Motor neuron (in vitro differentiated cells): ENCODE measurements at regions not wholly inside any gene's neighbourhood (a gene's known extent, or its start where the extent isn't known, plus 50 kb on each side); places are given as distances from the start of the nearest gene placed in this dataset.
"Not testable (repeated sequence)": the region's sequence is repeated elsewhere in the genome, so short reads cannot be mapped to it uniquely, and the experiment has no call there.

Experiments
- ATAC-seq, 8 experiments: fragments of 200-7000 bp; cut with Tn5 transposase; replicated peaks in 6 of 8; 2 replicates each; pipeline ENCODE4 v1.8.0; 2021; ENCODE audit warnings: mild to moderate bottlenecking in 8 of 8, moderate library complexity in 8 of 8
- H3K27ac ChIP-seq, 2 donors: fragments of 250-450 bp; sonication (Bioruptor Pico); 2 replicates each; pipeline ENCODE4 v1.9.0; 2021; ENCODE audit warnings: antibody characterized with exemption in 2 of 2, mild to moderate bottlenecking in 2 of 2, moderate library complexity in 1 of 2
- H3K4me1 ChIP-seq, 2 donors: fragments of 250-450 bp; sonication (Bioruptor Pico); replicated peaks in 1 of 2; 2 replicates each; pipeline ENCODE4 v1.6.1; 2021; ENCODE audit warnings: antibody characterized with exemption in 2 of 2, mild to moderate bottlenecking in 2 of 2, moderate library complexity in 1 of 2
- H3K4me3 ChIP-seq, 5 donors: fragments of 250-450 bp; sonication (Bioruptor Pico); 2 replicates each; pipeline ENCODE4 v1.9.0; 2021; ENCODE audit warnings: antibody characterized with exemption in 5 of 5, mild to moderate bottlenecking in 5 of 5, moderate library complexity in 4 of 5
- whole genome bisulfite sequencing, 10 experiments: fragments of 450-650 bp; shearing (Covaris generic); methylation state at CpG; one replicate each; pipeline ENCODE4 v1.0.0; 2022; 5-methylcytosine and 5-hydroxymethylcytosine counted together
- in situ Hi-C, 9 experiments: fragments of 400-800 bp; cut with MboI; loops; one replicate each; pipeline ENCODE4 v1.15.0; 2021; ENCODE audit warnings: low sequenced_read_pairs in 9 of 9, low pct_unique_long_range_greater_than_20kb in 2 of 9; ENCODE audit not compliant: unreplicated experiment in 9 of 9

DNA sequence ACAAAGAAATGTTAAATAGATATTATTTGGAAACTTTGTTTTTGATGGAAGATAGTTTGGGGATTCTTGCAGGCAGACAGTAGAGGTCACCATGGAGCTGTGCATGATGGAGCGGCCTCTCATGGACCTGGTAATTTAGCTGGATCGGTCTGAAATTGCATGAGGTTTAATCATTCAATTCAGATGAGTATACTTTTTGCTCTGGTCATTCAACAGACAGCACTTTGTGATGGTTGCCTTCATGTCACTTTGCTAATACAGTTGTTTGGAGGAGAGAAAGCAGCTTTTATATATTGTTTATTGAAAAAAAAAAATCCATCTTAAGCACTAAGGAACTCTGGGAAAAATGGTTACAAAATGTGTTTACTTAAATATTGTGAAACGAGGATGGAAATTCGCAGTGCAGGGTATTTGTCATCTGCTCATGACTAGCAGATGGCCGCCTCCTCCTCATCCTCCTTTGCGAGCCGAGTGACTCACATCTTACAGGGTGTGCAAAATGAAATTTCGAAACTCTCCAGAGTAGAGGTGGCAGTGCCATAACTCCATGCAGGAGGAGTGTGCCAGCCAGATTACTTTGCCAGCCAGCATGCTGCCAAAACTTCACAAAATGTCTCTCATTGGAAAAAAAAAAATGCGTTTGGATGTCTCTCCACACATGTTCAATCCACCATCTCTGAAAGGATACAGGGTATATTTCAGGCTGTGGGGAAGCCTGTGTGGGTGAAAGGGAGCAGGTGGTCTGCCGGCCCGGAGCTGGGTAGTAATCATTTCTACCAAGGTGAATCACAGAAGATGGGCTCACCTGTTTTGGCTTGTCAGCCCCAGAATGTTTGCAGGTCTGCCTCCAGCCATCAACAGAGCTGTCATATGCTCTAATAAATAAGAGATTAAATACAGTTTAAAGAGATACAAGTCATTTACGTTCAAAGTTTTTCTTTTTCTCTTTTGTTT is 314.9 kb upstream of the DIPK2B start:
- WGBS, 10 experiments: 0 to 83% (median 29%) methylated on average over 1 to 8 of the region's 12 CpGs; no CpG with 5 or more reads in 4 of the 10 experiments
- in situ Hi-C loops: no loop called here
- Histone ChIP-seq H3K27ac (no peak overlapping the region), H3K4me3 (no peak overlapping the region), H3K4me1 (peaks cover 0 to 4% of the 10 kb centered on the region in 2 donors)
- ATAC-seq: peak; percentile 43 to 94 (median 79)

DNA sequence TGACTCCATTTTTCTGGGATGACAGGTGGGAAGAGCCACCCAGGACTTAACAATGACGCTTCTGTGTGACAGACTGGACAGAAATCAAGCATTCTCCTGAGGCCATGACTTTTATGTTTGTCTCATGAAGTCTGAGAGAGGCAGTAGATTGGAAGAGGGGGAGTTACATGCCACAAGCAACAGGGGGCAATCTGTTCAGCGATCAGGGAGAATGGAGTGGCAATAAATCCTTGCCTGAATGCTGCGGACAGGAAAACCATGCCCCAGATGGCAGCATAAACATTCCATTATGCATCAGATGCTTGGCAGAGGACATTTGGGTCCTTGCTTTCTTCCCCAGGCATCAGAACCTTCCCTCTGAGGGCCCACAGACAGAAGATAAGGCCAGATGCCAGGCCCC is 312.4 kb upstream of the DIPK2B start:
- in situ Hi-C loops: no loop called here
- no peak overlapping the region for H3K4me3 ChIP-seq
- H3K27ac ChIP-seq: no peak overlapping the region
- peaks cover 0 to 4% of the 10 kb centered on the region in 2 donors for H3K4me1 ChIP-seq
- WGBS, 10 experiments: 20% methylated on average over 1 of the region's 3 CpGs; no CpG with 5 or more reads in 9 of the 10 experiments
- ATAC-seq: no peak

DNA sequence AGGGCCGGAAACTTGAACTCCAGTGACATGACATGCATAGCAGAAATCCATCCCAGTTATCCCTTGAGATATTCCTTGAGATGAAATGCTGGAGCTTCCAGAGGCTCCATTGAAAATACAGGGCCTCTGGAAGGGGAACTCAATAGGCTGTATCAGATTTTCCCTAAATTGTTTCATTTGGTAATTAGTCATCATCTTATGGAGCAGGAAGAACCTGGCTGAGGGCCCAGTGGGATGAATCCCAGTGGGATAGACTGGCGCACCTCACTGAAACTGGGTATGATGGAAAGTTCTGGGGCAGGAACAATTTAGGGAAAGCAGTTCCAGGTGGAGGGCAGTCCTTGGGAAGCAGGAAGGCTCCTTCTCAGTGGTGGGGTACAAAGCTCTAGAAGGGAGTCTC is 307.8 kb upstream of the DIPK2B start:
- in situ Hi-C loops: no loop called here

DNA sequence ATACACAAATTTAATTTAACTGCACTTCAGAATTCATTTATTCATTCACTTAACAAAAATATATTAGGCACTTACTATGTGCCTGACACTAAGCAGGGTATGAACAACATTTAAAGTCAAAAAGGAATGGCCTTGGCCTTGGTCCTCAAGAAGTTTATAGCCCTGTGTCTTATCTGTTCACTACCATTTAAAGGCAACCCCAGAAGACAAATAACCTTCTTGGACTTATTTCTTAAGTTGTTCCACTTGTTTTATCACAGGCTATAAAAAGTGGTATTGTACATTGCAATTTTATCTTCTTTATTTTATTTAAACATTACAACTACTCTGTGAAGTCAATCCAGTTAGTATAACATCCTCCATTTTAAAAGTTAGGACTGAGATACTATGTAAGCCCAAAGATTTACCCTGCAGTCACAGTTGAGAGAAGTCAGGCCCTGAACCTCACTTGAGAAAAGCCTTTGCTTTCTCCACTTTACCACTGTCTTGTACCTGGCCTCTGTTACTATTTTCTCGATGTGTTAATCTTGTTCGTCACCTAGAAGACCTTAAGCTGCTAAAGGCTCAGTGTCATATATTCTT is 305.6 kb upstream of the DIPK2B start:
- H3K4me1 ChIP-seq: no peaks in the 10 kb centered on the region
- H3K4me3 ChIP-seq: no peak overlapping the region
- ATAC-seq: no peak
- no peak overlapping the region for H3K27ac ChIP-seq
- in situ Hi-C loops: no loop called here
- 50 to 100% (median 80%) methylated on average over 1 to 2 of the region's 2 CpGs; no CpG with 5 or more reads in 5 of the 10 experiments for WGBS, 10 experiments

More for the DNA sequence above, 307.8 kb upstream of the DIPK2B start:
- 67 to 100% (median 73%) methylated on average over 1 to 2 of the region's 2 CpGs; no CpG with 5 or more reads in 6 of the 10 experiments for WGBS, 10 experiments
- Histone ChIP-seq H3K4me1 (no peaks in the 10 kb centered on the region), H3K27ac (no peak overlapping the region), H3K4me3 (no peak overlapping the region)
- no peak for ATAC-seq

DNA sequence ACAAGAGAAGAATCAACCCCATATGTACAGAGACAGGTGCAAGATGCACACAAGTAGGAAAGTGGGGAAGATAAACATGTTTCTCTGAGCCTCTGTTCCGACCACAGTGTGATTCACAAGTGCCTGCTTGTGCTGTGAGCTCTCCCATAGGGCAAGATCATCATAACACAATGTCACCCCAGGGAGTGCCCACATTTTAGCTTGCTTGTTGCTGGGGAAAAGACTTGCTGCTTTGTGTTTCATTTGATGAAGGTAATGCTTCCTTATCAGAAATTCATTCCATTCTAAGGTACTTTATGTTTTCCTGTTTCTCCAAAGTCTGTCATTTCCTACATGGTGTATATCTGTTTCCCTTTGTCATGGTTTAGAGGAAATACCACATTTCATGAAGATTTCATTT is 304.5 kb upstream of the DIPK2B start:
- H3K4me1 ChIP-seq: no peaks in the 10 kb centered on the region
- no peak overlapping the region for H3K4me3 ChIP-seq
- peak in 1 of 8 experiments; percentile 19 for ATAC-seq
- in situ Hi-C loops: no loop called here
- no peak overlapping the region for H3K27ac ChIP-seq
- 0 to 38% (median 0%) methylated on average over 1 of the region's 1 CpG; no CpG with 5 or more reads in 7 of the 10 experiments for WGBS, 10 experiments

DNA sequence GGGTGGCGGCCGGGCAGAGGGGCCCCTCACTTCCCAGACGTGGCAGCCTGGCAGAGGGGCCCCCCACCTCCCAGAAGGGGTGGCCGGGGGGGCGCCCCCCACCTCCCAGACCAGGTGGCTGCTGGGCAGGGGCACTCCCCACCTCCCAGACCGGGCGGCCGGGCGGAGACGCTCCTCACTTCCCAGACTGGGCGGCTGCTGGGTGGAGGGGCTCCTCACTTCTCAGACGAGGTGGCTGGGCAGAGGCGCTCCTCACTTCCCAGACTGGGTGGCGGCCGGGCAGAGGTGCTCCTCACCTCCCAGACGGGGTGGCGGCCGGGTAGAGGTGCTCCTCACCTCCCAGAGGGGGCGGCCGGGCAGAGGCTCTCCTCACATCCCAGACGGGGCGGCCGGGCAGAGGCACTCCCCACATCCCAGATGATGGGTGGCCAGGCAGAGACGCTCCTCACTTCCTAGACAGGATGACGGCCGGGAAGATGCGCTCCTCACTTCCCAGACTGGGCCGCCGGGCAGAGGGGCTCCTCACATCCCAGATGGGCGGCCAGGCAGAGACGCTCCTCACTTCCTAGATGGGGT is 303.2 kb upstream of the DIPK2B start:
- H3K27ac ChIP-seq, H3K4me3 ChIP-seq, H3K4me1 ChIP-seq, ATAC-seq, in situ Hi-C loops: not testable (repeated sequence)
- WGBS, 10 experiments: no CpG with 5 or more reads among the region's 31 CpGs

DNA sequence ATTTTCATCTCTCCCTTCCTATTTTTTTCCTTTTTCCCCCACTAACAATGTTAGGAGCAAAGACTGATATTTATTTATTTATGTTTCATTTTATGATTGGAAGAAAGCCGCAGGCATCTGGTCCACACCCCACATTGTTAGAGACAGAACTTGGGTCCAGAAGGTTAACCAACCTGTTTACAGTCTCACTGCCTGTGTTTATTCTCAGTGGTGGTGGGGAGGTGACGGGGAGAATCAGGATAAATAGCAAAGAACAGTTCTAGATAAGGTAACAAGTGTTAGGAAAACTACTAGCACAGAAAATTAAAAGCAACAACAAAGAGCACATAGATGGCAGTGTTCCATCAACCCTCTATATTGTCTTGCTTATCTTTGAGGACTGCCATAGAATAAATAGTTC is 301.7 kb upstream of the DIPK2B start:
- H3K4me3 ChIP-seq: no peak overlapping the region
- in situ Hi-C loops: no loop called here
- H3K4me1 ChIP-seq: no peaks in the 10 kb centered on the region
- ATAC-seq: no peak
- H3K27ac ChIP-seq: no peak overlapping the region
- 44 to 100% (median 100%) methylated on average over 1 to 2 of the region's 2 CpGs; no CpG with 5 or more reads in 4 of the 10 experiments for WGBS, 10 experiments

DNA sequence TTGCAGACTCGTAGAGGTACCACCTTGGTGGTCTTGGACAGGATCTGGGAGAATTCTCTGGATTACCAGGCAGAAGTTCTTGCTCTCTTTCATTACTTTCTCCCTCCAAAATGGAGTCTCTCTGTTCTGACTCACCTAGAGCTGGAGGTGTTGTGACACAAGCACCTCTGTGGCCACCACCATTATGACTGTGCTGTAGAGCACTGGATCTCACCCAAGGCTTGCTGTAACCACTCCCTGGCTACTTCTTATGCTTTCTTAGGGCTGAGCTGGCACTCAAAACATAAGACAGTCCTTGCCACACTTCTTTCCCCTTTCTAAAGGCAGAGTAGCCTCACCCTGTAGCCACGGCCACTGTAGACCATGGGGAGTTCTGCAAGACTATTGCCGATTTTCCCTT is 296.6 kb upstream of the DIPK2B start:
- WGBS, 10 experiments: 57 to 67% methylated on average over 1 of the region's 3 CpGs; no CpG with 5 or more reads in 8 of the 10 experiments
- no peak overlapping the region for H3K4me3 ChIP-seq

DNA sequence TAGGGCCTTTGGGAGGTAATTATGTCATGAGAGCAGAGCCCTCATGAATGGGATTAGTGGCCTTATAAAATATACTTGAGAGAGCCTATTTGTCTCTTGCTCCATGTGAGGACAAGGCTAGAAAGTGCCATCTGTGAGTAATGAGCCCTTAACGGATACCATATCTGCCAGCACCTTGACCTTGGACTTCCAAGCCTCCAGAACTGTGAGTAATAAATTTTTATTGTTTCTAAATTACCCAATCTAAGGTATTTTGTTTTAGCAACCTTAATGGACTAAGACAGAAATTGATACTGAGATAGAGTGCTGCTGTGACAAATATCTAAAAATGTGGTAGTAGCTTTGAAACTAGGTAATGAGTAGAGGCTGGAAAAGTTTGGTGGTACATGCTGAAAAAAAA is 285.0 kb upstream of the DIPK2B start:
- in situ Hi-C loops: no loop called here
- ATAC-seq: no peak
- 14 to 75% (median 67%) methylated on average over 1 of the region's 1 CpG; no CpG with 5 or more reads in 7 of the 10 experiments for WGBS, 10 experiments
- H3K4me1 ChIP-seq: no peaks in the 10 kb centered on the region
- H3K4me3 ChIP-seq: no peak overlapping the region
- H3K27ac ChIP-seq: no peak overlapping the region

More for the DNA sequence above, 296.6 kb upstream of the DIPK2B start:
- in situ Hi-C loops: no loop called here
- no peak for ATAC-seq
- Histone ChIP-seq H3K4me1 (no peaks in the 10 kb centered on the region), H3K27ac (no peak overlapping the region)

DNA sequence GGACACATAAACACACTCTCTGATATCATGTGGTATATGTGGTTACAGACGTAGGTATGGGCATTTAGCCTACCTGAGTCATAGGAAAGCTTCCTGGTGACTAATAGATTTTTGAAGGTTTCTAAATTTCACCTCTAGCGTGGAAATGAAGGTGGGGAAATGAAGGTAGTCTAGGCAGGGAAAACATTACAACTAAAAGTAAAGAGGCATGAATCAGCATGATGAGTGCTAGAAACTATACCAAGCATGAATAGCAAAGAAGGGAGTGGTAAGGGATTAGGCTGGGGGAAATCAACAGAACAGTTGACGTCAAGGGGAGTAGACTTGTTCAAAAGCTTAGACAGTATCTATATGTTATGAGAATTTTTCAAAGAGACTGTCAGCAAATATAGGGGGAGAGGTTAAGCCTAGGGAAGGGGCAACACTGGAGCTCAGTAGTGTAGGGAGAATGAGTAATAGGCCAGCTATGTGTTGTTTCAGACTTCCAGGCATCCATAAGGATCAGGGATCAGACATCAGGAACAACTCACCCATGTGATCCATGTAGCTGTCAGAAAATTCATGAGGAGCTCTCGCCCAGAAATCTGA is 279.3 kb upstream of the DIPK2B start:
- Histone ChIP-seq H3K4me1 (no peaks in the 10 kb centered on the region), H3K27ac (no peak overlapping the region), H3K4me3 (no peak overlapping the region)
- in situ Hi-C loops: no loop called here
- WGBS, 10 experiments: 0 to 88% (median 14%) methylated on average over 1 to 4 of the region's 4 CpGs; no CpG with 5 or more reads in 3 of the 10 experiments
- ATAC-seq: peak in 2 of 8 experiments; percentile 97

DNA sequence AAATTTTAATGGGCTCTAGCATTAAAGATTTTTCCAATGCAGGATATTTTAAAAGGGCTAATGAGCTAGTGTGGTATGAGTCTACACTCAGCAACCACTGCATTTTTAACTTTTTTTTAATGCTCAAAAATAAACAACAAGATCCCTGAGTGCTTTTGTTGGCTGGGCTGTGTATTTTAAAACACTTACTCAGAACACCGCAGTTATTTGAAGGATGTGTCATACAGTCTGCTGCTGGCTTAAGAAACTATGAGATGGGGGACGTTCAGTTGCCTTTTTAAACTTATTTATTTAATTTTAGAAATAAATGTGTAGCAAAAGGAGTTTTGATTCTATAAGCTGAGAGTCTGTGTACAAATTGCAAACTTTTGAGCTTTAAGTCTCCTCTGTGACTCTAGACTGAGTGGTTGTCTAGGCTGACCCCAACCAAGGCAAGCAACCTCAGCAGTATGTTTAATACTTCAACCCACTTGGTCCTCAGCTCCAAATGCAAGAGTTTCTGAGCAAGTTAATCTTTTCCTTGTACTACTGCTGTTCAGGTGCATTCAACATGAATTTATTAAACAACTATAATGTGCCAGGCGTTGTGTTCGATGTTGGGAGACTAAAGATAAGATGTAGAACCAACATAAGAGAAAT is 278.6 kb upstream of the DIPK2B start:
- in situ Hi-C loops: no loop called here
- peak in 1 of 8 experiments; percentile 17 for ATAC-seq
- H3K4me3 ChIP-seq: no peak overlapping the region
- 14 to 100% (median 35%) methylated on average over 1 to 4 of the region's 4 CpGs; no CpG with 5 or more reads in 6 of the 10 experiments for WGBS, 10 experiments
- no peaks in the 10 kb centered on the region for H3K4me1 ChIP-seq
- H3K27ac ChIP-seq: no peak overlapping the region

DNA sequence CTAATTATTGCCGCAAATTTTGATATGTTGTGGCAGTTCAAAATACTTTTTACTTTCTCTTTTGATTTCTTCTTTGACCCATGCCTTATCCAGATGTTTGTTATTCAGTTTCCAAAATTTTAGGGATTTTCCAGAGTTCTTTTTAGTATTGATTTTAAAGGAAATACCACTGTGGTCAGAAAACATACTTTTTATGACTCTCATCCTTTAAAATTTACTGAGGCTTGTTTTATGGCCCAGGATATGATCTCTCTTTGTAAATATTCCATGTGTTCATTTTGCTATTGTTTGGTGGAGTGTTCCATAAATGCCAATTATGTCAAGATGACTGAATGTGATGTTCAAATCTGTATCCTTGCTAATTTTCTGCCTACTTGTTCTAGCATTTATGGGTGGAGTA is 272.3 kb upstream of the DIPK2B start:
- Histone ChIP-seq H3K4me3 (no peak overlapping the region), H3K4me1 (no peaks in the 10 kb centered on the region), H3K27ac (no peak overlapping the region)
- WGBS, 10 experiments: 0 to 100% (median 29%) methylated on average over 1 of the region's 1 CpG; no CpG with 5 or more reads in 4 of the 10 experiments
- ATAC-seq: no peak
- in situ Hi-C loops: no loop called here
